A172 (cell line): ENCODE measurements at regions not wholly inside any gene's neighbourhood (a gene's known extent, or its start where the extent isn't known, plus 50 kb on each side); places are given as distances from the start of the nearest gene placed in this dataset.
A peak's percentile ranks its signal among the peaks of the same experiment; 100 is the strongest.
"Not testable (repeated sequence)": the region's sequence is repeated elsewhere in the genome, so short reads cannot be mapped to it uniquely, and the experiment has no call there.

ENCODE experiments used
- DNase-seq: peaks from one replicate; pipeline ENCODE4 v3.0.0-alpha.2; 2015; ENCODE audit warnings: low spot score

GRCh38 chr3:164748626-164749025, 329.7 kb downstream of the SI start:
- DNase-seq, result peak; percentile 1

- DNase-seq, result no peak
These were observed 336.4 kb downstream of the SI start for GRCh38 chr3:164741869-164742268.

- no peak for DNase-seq
These were observed 341.1 kb downstream of the SI start for GRCh38 chr3:164737174-164737573.

- DNase-seq, result peak; percentile 38
These were observed 346.1 kb downstream of the SI start for GRCh38 chr3:164732166-164732565.

- DNase-seq, result peak; percentile 10
These were observed 347.4 kb downstream of the SI start for GRCh38 chr3:164730815-164731360.

- DNase-seq, result no peak
These were observed 354.9 kb downstream of the SI start for GRCh38 chr3:164723396-164723795.

- DNase-seq, result not testable (repeated sequence)
These were observed 375.5 kb downstream of the SI start for GRCh38 chr3:164702808-164703207.

- DNase-seq, result no peak
These were observed 390.4 kb downstream of the SI start for GRCh38 chr3:164687902-164688301.

- DNase-seq, result no peak
These were observed 391.1 kb downstream of the SI start for GRCh38 chr3:164687211-164687610.

- no peak for DNase-seq
These were observed 394.8 kb downstream of the SI start for GRCh38 chr3:164683489-164683888.

- DNase-seq, result no peak
These were observed 399.1 kb downstream of the SI start for GRCh38 chr3:164679245-164679644.

- DNase-seq, result no peak
These were observed 401.0 kb downstream of the SI start for GRCh38 chr3:164677317-164677716.

- DNase-seq, result no peak
These were observed 404.6 kb downstream of the SI start for GRCh38 chr3:164673738-164674137.

- DNase-seq, result no peak
These were observed 420.2 kb downstream of the SI start for GRCh38 chr3:164658125-164658524.

- no peak for DNase-seq
These were observed 420.7 kb downstream of the SI start for GRCh38 chr3:164657631-164658030.

GRCh38 chr3:164655462-164655861, 422.8 kb downstream of the SI start:
- DNase-seq, result no peak

GRCh38 chr3:164641071-164641470, 437.2 kb downstream of the SI start:
- DNase-seq, result no peak

GRCh38 chr3:164640591-164640990, 437.7 kb downstream of the SI start:
- DNase-seq, result no peak

- no peak for DNase-seq
These were observed 457.3 kb downstream of the SI start for GRCh38 chr3:164620956-164621355.

GRCh38 chr3:164620423-164620822, 457.9 kb downstream of the SI start:
- peak; percentile 48 for DNase-seq

GRCh38 chr3:164612751-164613150, 465.5 kb downstream of the SI start:
- DNase-seq, result no peak

- peak; percentile 37 for DNase-seq
These were observed 469.6 kb downstream of the SI start for GRCh38 chr3:164608554-164609276.

GRCh38 chr3:164604687-164605086, 473.6 kb downstream of the SI start:
- no peak for DNase-seq

GRCh38 chr3:164577667-164578210, 500.6 kb downstream of the SI start:
- no peak for DNase-seq
